ENCODE measurements at regions not wholly inside any gene's neighbourhood (a gene's known extent, or its start where the extent isn't known, plus 50 kb on each side); places are given as distances from the start of the nearest gene placed in this dataset.

DNA sequence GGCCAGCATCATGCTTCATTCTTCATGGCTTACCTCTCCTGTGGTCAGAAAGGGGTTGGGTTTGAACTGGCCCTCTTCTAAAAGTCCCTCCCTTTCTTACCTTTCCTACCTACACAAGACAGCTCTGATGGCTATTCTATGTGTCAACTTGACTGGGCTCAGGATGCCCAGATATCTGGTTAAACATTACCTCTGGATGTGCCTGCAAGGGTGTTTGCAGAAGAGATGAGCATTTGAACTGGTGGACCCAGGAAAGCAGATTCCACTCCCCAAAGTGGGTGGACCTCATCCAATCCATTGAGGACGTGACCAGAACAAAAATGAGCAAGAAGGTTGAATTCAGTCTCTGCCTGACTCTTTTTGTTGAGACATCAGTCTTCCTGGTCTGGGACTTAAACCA is 79.0 kb upstream of the TCF7L2 start:
- in situ Hi-C loops (cut with HindIII; ENCODE audit: low pct_ligation_motif_present, low pct_unique_long_range_greater_than_20kb, low sequenced_read_pairs): no loop called here
- no peak for DNase-seq

DNA sequence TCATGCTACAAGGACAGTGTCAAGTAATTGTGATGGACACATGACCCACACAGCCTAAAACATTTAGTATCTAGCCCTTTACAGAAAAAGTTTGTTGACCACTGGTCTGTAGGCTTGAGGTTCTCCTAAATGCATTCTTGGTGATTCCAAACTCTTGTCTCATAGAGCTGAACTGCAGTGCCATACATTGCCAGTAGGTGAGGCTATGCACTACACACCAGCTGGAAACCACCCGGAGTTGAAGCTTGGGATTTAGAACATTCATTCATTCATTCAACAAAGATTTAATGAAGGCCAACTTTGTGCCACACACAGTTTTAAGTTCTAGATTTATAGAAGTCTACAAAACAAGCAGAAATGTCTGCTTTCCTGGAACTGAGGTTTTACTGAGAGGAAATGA is 77.3 kb upstream of the TCF7L2 start:
- in situ Hi-C loops (cut with HindIII; ENCODE audit: low pct_ligation_motif_present, low pct_unique_long_range_greater_than_20kb, low sequenced_read_pairs): no loop called here

DNA sequence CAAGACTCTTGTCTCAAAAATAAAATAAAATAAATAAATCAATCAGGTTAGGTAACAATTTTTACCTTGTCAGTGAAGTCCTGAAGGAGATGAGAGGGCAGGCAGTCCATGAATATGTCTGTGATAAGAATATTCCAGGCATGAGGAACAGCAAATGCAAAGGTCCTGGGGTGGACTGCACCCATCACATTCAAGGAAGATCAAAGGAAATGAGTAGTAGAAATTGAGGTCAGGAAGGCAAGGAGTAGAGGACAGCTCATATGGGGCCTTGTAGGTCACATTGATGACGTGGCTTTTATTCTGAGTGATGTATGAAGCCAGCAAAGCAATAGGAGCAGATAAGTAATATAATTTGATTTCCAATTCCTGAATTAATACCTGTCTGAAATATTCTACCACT is 76.5 kb upstream of the TCF7L2 start:
- DNase-seq: no peak
- in situ Hi-C loops (cut with HindIII; ENCODE audit: low pct_ligation_motif_present, low pct_unique_long_range_greater_than_20kb, low sequenced_read_pairs): no loop called here

More for the DNA sequence above, 77.3 kb upstream of the TCF7L2 start:
- DNase-seq: no peak

- in situ Hi-C loops (cut with HindIII; ENCODE audit: low pct_ligation_motif_present, low pct_unique_long_range_greater_than_20kb, low sequenced_read_pairs): no loop called here
Measured at GRCh38 chr10:112874982-112875381, 75.1 kb upstream of the TCF7L2 start.

GRCh38 chr10:112875476-112876267 is 74.4 kb upstream of the TCF7L2 start:
- DNase-seq: peak; percentile 14
- in situ Hi-C loops (cut with HindIII; ENCODE audit: low pct_ligation_motif_present, low pct_unique_long_range_greater_than_20kb, low sequenced_read_pairs): no loop called here

More at GRCh38 chr10:112874982-112875381, 75.1 kb upstream of the TCF7L2 start:
- no peak for DNase-seq

DNA sequence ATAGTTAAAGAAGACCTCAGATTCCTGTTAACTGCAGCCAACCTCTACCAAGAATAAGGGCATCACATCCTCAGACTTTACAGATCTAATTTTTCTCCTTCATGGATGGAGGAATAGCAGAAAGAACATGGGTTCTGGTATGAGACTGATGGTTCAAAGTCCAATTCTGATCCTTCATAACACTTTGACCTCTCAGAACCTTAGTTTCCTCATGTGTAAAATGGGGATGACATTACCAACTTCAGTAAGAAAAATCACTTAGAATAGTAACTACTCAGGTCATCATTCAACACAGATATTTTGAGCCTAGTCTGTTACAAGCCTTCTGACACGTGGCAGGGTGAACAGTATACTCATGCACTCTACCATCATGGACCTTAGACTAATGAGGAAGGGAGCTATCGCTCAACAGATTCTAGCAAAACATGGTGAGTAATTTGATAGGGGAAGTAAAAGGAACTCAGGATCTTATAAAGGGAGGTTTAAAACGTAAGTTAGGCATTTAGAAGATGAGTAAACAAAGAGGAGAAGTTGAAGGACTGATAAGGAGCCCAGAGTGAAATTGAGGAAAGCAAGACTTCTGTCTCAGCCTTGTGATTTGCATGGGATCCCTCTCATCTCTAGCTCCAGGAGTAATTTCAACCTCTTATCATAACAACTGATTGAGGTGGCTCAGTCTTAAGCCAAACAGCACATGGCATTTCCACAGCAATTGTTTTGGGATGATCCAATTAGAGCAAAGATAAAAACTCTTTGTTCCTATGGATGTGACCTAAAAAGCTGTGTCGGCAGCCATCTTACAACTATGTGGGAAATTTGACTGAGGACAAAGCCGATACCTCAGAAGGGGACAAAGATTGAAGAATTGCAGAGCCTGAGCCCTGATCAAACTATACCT is 69.2 kb upstream of the TCF7L2 start:
- DNase-seq: no peak
- in situ Hi-C loops (cut with HindIII; ENCODE audit: low pct_ligation_motif_present, low pct_unique_long_range_greater_than_20kb, low sequenced_read_pairs): no loop called here

GRCh38 chr10:112883360-112884178 is 66.5 kb upstream of the TCF7L2 start:
- in situ Hi-C loops (cut with HindIII; ENCODE audit: low pct_ligation_motif_present, low pct_unique_long_range_greater_than_20kb, low sequenced_read_pairs): no loop called here
- no peak for DNase-seq

DNA sequence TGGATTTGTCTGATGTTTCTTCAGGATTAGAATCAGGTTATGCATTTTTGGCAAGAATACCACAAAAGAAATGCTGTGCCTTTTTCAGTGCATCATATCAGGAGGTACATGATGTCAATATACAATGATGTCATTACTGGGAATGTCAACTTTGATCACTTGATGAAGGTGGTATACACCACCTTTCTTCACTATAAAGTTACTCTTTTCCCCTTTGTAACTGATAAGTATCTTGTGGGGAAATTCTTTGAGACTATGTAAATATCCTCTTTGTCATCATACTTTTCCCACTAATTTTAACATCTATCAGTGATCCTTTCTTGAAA is 65.9 kb upstream of the TCF7L2 start:
- in situ Hi-C loops (cut with HindIII; ENCODE audit: low pct_ligation_motif_present, low pct_unique_long_range_greater_than_20kb, low sequenced_read_pairs): no loop called here
- no peak for DNase-seq

GRCh38 chr10:112886463-112886862 is 63.6 kb upstream of the TCF7L2 start:
- no peak for DNase-seq
- in situ Hi-C loops (cut with HindIII; ENCODE audit: low pct_ligation_motif_present, low pct_unique_long_range_greater_than_20kb, low sequenced_read_pairs): no loop called here

GRCh38 chr10:112887968-112888367 is 62.1 kb upstream of the TCF7L2 start:
- in situ Hi-C loops (cut with HindIII; ENCODE audit: low pct_ligation_motif_present, low pct_unique_long_range_greater_than_20kb, low sequenced_read_pairs): no loop called here
- DNase-seq: no peak

DNA sequence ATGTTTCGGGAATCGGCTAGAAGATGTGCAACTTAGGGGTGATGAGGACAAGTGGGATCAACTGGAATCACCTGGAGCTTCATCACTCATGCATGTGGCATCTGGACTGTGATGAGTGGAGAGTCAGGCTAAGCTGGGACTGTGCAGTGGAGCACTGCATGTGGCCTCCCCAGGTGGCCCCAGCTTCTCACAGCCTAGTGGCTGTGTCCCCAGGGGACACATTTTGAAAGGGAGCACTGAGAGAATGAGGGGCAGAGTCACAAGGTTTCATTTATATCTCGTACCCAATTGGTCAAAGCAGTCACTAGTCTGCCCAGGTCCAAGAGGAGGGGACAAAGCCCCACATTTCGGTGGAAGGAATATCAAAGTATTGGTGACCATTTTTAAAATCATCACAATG is 54.8 kb upstream of the TCF7L2 start:
- DNase-seq: no peak
- in situ Hi-C loops (cut with HindIII; ENCODE audit: low pct_ligation_motif_present, low pct_unique_long_range_greater_than_20kb, low sequenced_read_pairs): no loop called here

- DNase-seq: no peak
- in situ Hi-C loops (cut with HindIII; ENCODE audit: low pct_ligation_motif_present, low pct_unique_long_range_greater_than_20kb, low sequenced_read_pairs): no loop called here
Measured at GRCh38 chr10:112896273-112896672, 53.8 kb upstream of the TCF7L2 start.

DNA sequence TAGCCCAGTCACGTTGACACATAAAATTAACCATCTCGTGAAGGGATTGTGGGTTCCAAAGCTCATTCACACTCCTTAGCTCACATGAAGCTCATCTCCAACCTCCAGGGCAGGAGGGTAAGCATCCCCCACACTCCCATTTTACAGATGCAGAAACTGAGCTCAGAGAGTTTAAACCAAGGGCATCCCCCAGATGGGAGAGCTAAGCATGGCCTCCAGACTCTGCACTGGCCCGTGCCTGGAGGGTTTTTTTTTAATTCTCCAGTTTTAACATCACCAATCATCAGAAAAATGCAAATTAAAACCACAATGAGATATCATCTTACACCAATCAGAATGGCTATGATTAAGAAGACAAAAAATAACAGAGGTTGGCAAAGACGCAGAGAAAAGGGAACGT is 53.3 kb upstream of the TCF7L2 start:
- DNase-seq: no peak
- in situ Hi-C loops (cut with HindIII; ENCODE audit: low pct_ligation_motif_present, low pct_unique_long_range_greater_than_20kb, low sequenced_read_pairs): no loop called here

- DNase-seq: peak; percentile 88
- in situ Hi-C loops (cut with HindIII; ENCODE audit: low pct_ligation_motif_present, low pct_unique_long_range_greater_than_20kb, low sequenced_read_pairs): no loop called here
Measured at GRCh38 chr10:112898540-112899390, 51.3 kb upstream of the TCF7L2 start.

DNA sequence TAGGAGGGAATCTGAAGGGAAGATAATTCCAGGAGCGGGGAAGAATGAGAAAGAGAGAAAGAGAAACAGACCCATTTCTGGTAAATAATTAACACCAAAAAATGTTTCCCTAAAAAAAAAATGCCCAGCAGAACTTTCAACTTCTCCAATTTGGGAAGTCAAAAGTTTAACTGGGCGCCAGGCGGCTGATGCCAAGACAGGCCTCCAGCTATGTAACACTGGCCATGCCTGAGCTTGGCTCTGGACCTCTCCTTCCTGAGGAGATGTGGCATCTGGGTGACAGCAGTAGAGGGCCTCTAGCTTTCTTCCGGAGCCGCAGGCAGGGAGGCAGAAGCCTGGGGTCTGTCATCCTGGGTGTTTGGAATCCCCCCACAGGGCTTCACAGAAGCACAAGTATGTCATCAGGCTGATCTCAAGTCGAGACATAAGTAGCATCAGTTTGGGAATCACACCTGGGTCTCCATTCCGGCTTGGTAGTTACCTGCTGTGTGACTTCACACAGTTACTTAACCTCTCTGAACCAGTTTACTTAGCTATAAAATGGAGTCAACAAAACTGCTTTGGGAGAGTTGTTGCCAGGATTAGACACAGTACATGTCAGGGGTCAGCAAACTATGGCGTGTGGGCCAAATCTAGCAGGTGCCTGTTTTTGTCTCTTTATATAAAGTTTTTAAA is 50.5 kb upstream of the TCF7L2 start:
- in situ Hi-C loops (cut with HindIII; ENCODE audit: low pct_ligation_motif_present, low pct_unique_long_range_greater_than_20kb, low sequenced_read_pairs): no loop called here

More for the DNA sequence above, 50.5 kb upstream of the TCF7L2 start:
- DNase-seq: peak; percentile 51

All from ACHN (cell line).